ENCODE measurements at regions not wholly inside any gene's neighbourhood (a gene's known extent, or its start where the extent isn't known, plus 50 kb on each side); places are given as distances from the start of the nearest gene placed in this dataset.

DNA sequence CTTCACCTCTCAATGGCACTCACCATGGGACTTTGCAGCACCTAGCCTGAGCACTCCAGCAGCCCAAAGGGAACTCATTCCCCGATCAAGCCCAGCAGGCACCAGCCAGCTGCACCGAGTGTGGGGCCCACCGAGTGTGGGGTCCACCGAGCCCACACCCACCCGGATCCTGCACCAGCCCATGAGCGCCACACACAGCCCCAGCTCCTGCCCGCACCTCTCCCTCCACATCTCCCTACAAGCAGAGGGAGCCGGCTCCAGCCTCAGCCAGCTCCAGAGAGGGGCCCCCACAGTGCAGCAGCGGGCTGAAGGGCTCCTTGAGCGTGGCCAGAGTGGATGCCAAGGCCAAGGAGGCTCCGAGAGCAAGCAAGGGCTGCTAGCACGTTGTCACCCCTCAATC lies 1182.4 kb downstream of the HACE1 start:
- WGBS, 4 donors: 80 to 100% (median 87%) methylated on average over 2 to 12 of the region's 12 CpGs

DNA sequence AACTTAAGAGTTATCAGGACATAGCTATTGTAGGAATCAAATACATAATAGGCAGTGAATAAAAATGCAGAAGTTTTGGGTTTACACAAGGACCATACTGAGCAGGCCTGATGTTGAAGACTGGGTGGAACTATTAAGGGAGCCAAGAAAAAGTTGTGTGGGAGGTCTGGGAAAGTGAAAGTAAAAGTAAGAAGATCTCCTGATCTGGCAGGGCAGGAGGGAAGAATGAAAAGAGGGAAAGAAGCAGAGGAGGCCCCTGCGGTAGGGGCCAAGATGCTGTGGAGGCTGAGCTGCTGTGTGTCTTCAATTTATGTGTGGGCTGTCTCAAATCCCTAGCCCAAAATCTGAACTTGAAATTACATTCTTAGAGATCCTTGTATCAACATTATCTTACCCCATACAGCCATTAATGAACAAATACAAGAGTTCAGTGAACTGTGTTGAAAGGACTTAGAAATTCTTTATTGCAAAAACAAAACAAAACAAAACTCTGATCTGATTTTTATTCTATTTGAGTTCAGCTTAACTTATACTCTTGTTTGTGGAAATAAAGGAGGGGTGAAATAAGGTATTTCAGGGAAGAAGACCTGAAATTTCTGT lies 1183.8 kb downstream of the HACE1 start:
- Histone ChIP-seq H3K4me3 (no peak overlapping the region), H3K9me3 (replicated peaks in 1 of 3) (no peaks in the 10 kb centered on the region), H3K4me1 (replicated peaks in 1 of 2) (no peaks in the 10 kb centered on the region), H3K27me3 (no peaks in the 10 kb centered on the region), H3K27ac (no peak overlapping the region), H3K36me3 (replicated peaks in 1 of 2) (no peaks in the 10 kb centered on the region)
- no peak for TF ChIP-seq CTCF (IDR thresholded peaks at IDR 0.05)
- no peak for TF ChIP-seq POLR2A (IDR thresholded peaks at IDR 0.05)
- DNase-seq: peak in 1 of 7 donors; percentile 7
- 50 to 78% (median 55%) methylated on average over 1 of the region's 1 CpG for WGBS, 4 donors
- intact Hi-C loops (cut with DNase I): no loop called here

More for the DNA sequence above, 1182.4 kb downstream of the HACE1 start:
- intact Hi-C loops (cut with DNase I): no loop called here
- Histone ChIP-seq H3K4me3 (no peak overlapping the region), H3K4me1 (replicated peaks in 1 of 2) (no peaks in the 10 kb centered on the region), H3K36me3 (replicated peaks in 1 of 2) (no peaks in the 10 kb centered on the region), H3K27me3 (no peaks in the 10 kb centered on the region), H3K9me3 (replicated peaks in 1 of 3) (no peaks in the 10 kb centered on the region), H3K27ac (no peak overlapping the region)
- DNase-seq: no peak
- TF ChIP-seq CTCF (IDR thresholded peaks at IDR 0.05): no peak
- TF ChIP-seq POLR2A (IDR thresholded peaks at IDR 0.05): no peak

GRCh38 chr6:103674790-103675189 lies 1184.9 kb downstream of the HACE1 start:
- H3K36me3 ChIP-seq (replicated peaks in 1 of 2): no peaks in the 10 kb centered on the region

DNA sequence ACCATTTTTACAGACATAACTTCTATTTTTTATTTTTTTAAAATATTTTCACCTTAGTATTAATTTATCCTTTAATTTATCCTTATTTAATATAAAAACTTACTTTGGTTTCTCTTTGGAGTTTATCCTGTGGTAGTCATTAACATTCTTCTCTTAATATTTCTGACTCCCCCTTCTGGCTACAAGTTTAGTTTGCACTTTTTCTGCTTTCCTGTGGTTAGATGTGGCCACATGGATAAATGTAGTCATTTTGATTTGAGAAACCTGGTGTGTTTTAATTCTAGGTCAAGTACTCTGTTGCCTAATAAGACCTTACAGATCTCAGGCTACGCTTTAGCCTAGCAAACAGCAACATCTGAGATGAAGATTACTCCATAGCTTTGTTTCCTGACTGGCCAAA lies 1187.5 kb downstream of the HACE1 start:
- 53 to 69% (median 61%) methylated on average over 1 of the region's 1 CpG for WGBS, 4 donors
- Histone ChIP-seq H3K9me3 (replicated peaks in 1 of 3) (no peaks in the 10 kb centered on the region), H3K27ac (no peak overlapping the region), H3K4me3 (no peak overlapping the region), H3K4me1 (replicated peaks in 1 of 2) (no peaks in the 10 kb centered on the region), H3K36me3 (replicated peaks in 1 of 2) (no peaks in the 10 kb centered on the region), H3K27me3 (no peaks in the 10 kb centered on the region)
- DNase-seq: no peak
- TF ChIP-seq CTCF (IDR thresholded peaks at IDR 0.05): peak in 2 of 6 experiments; percentile 9 to 21
- TF ChIP-seq POLR2A (IDR thresholded peaks at IDR 0.05): no peak
- intact Hi-C loops (cut with DNase I): no loop called here

More at GRCh38 chr6:103674790-103675189, 1184.9 kb downstream of the HACE1 start:
- Histone ChIP-seq H3K9me3 (replicated peaks in 1 of 3) (no peaks in the 10 kb centered on the region), H3K4me3 (no peak overlapping the region), H3K27me3 (no peaks in the 10 kb centered on the region), H3K4me1 (replicated peaks in 1 of 2) (no peaks in the 10 kb centered on the region), H3K27ac (no peak overlapping the region)
- intact Hi-C loops (cut with DNase I): no loop called here
- no peak for DNase-seq
- no peak for TF ChIP-seq POLR2A (IDR thresholded peaks at IDR 0.05)
- TF ChIP-seq CTCF (IDR thresholded peaks at IDR 0.05): no peak
